ENCODE measurements at regions not wholly inside any gene's neighbourhood (a gene's known extent, or its start where the extent isn't known, plus 50 kb on each side); places are given as distances from the start of the nearest gene placed in this dataset.
A peak's percentile ranks its signal among the peaks of the same experiment; 100 is the strongest.

DNA sequence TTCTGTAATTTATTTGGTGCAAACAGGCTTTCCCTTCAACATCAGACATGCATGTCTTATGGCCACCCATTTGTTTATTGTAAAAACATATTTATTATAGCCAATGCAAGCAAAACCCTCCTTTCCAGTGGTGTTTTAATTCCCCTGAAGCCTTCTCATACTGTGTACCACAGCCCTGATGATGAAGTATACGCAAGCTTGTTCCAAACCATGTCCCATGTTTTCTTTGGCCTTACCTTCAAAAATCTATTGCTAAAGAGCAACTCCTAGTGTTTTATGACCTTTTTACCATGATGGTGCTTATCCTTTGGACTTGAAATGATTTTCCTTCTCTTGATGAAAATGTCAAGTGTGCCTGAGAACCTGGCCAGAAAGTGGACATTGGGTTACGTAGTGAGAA lies 85.9 kb upstream of the CCDC91 start:
- TF ChIP-seq CTCF (IDR thresholded peaks at IDR 0.05; ENCODE audit: insufficient read depth, low read depth, low read length, missing control alignments), result no peak
- H3K4me3 ChIP-seq (ENCODE audit: low read length), result no peak overlapping the region
- no peak for DNase-seq (ENCODE audit: low read depth)

DNA sequence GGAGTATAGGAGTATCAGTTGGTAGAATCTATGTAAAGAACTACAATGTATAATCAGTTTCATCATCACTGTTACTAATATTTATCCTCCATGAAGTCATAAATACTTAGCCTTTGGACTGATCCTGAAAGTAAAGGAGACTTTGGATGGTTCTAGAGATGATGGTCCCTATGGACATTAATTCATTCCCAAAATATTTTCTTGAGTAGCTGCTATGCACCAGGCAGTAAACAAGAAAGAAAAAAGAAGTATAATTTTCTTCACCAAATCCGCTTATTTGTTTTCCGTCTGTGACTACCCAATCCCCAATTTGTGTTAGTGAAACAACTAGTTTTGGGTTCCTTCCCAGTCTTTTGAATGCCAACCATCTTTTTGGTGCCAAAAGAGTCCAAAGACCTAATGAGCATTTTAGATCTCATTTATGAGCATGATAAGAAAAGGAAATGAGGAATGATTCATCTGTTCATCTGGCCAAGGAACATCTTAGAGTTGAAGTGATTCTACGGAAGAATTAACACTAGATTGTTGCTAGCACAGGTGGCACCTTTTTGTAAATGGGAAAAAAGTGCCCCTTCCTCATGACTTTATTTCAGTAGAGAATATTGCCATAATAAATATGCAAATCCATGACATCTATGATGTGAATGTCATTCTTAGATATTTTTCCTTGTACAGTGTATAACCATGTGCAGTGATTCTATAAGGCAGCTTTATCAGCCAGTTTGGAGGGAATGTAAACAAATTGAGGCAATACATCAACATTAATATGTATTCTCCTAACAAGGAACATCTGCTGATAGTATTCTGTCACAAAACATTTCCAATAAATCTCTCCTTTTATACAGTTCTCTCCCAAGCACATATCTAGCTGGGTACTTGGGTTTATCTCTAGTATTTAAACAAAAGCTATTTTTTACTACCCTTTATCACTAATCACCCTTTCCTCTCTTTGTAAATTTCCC lies 85.1 kb upstream of the CCDC91 start:
- no peak for DNase-seq (ENCODE audit: low read depth)
- no peak overlapping the region for H3K4me3 ChIP-seq (ENCODE audit: low read length)
- no peak for TF ChIP-seq CTCF (IDR thresholded peaks at IDR 0.05; ENCODE audit: insufficient read depth, low read depth, low read length, missing control alignments)

- no peak for TF ChIP-seq CTCF (IDR thresholded peaks at IDR 0.05; ENCODE audit: insufficient read depth, low read depth, low read length, missing control alignments)
- no peak overlapping the region for H3K4me3 ChIP-seq (ENCODE audit: low read length)
- DNase-seq (ENCODE audit: low read depth), result no peak
These were observed 82.6 kb upstream of the CCDC91 start for GRCh38 chr12:28107679-28108078.

DNA sequence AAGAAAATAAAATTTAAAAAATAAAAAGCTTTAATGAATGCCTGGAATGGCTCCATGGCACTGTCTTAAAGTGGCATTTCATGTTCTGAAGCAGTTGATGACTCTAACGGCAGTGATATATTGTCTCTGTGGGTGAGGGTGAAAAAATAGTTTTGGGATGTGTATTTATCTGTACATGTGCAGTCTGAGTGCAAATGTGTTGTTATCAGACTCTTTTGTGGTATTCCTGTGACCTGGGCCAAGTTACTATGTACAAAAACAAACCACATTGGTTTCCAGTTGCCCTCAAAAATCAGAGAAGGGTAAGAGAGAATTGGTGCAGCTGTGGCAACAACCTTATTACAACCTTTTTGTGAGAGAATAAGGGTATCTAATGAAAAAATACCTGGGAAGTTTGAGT lies 81.7 kb upstream of the CCDC91 start:
- H3K4me3 ChIP-seq (ENCODE audit: low read length), result no peak overlapping the region
- TF ChIP-seq CTCF (IDR thresholded peaks at IDR 0.05; ENCODE audit: insufficient read depth, low read depth, low read length, missing control alignments), result no peak
- no peak for DNase-seq (ENCODE audit: low read depth)

DNA sequence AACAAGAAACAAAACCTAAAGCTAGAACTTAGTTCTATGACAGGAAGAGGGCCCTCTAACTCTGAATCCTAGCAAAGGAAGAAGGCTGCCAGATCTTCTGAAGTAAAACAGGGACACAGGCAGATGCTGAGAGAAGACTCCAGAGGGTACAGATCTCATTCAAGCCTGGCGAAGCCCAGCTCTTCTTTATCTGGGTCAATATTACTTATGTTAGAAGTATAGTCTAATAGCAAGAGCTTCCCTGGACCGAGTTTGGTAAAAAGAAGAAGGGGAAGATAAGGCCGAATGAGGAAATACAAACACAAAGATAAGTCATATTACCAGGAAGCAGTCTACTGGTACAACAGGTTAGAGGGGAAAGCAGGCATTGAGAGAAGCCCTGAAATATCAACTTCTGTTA lies 79.9 kb upstream of the CCDC91 start:
- no peak overlapping the region for H3K4me3 ChIP-seq (ENCODE audit: low read length)
- no peak for TF ChIP-seq CTCF (IDR thresholded peaks at IDR 0.05; ENCODE audit: insufficient read depth, low read depth, low read length, missing control alignments)
- DNase-seq (ENCODE audit: low read depth), result peak; percentile 59

DNA sequence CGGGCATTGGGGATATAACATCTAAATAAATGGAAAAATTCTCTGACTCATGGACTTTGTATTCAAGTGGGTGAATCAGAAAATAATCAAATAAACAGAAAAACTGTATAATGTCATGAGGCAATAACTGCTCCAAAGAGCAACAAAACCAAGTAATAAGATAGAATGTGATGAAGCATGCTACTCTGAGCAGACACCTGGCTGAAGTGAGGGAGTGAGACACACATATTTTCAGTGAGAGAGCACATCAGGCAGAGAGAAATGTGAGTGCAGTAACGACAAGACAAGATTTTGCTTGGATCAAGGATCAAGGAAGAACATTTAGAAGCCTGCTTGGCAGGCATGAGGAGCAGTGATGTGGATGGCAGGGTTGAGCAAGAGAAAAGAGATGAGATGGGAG lies 75.8 kb upstream of the CCDC91 start:
- peak; percentile 87 for DNase-seq (ENCODE audit: low read depth)
- TF ChIP-seq CTCF (IDR thresholded peaks at IDR 0.05; ENCODE audit: insufficient read depth, low read depth, low read length, missing control alignments), result no peak
- H3K4me3 ChIP-seq (ENCODE audit: low read length), result no peak overlapping the region

DNA sequence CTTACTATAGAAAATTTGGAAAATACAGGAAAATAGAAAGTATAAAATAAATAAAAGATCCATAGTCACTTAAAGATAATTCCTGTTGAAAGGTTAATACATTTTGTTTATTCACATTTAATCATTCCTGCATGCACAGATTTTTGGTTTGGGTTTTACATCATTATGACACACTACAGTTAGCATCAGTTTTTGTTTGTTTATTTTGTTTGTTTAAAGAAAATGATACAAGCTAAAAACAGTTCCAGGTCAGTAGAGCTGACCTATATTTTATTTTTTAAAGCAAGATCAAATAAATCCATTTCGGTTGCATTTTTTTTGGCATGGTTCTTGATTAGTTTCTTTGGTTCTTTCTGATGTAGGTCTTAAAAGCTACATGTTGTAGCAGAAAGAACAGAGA lies 68.8 kb upstream of the CCDC91 start:
- H3K4me3 ChIP-seq (ENCODE audit: low read length), result no peak overlapping the region
- TF ChIP-seq CTCF (IDR thresholded peaks at IDR 0.05; ENCODE audit: insufficient read depth, low read depth, low read length, missing control alignments), result no peak
- no peak for DNase-seq (ENCODE audit: low read depth)
